Sigmoid colon (tissue), 4 donors: ENCODE measurements at regions not wholly inside any gene's neighbourhood (a gene's known extent, or its start where the extent isn't known, plus 50 kb on each side); places are given as distances from the start of the nearest gene placed in this dataset.

Experiments
- CTCF ChIP-seq, 4 experiments: fragments of 450-650 bp in 3 of 4; fragments of 200-600 bp in 1 of 4; IDR thresholded peaks; one replicate each; pipeline ENCODE4 v1.5.1; 2016 to 2019; ENCODE audit warnings: antibody characterized with exemption in 4 of 4, mild to moderate bottlenecking in 3 of 4, moderate library complexity in 2 of 4
- POLR2A ChIP-seq, 2 donors: fragments of 450-650 bp; IDR thresholded peaks; one replicate each; pipeline ENCODE4 v1.6.1; 2016; ENCODE audit warnings: antibody characterized with exemption in 2 of 2, mild to moderate bottlenecking in 2 of 2, moderate library complexity in 2 of 2
- POLR2AphosphoS5 ChIP-seq, 4 donors: sonication (generic); formaldehyde crosslinking; IDR thresholded peaks; one replicate each; pipeline ENCODE4 v1.6.1; 2017; ENCODE audit warnings: antibody characterized with exemption in 4 of 4

- TF ChIP-seq POLR2A (IDR thresholded peaks at IDR 0.05) (no peak), CTCF (IDR thresholded peaks at IDR 0.05) (no peak), POLR2AphosphoS5 (IDR thresholded peaks at IDR 0.05) (no peak)
These were observed 195.2 kb downstream of the CCNG2 start for GRCh38 chr4:77352192-77352591.
